ENCODE measurements at regions not wholly inside any gene's neighbourhood (a gene's known extent, or its start where the extent isn't known, plus 50 kb on each side); places are given as distances from the start of the nearest gene placed in this dataset.

GRCh38 chr15:70293591-70294470, 196.1 kb upstream of the TLE3 start:
- BruUV-seq (replicated peaks) = no TSS peak
- Histone ChIP-seq H3K27me3 (ENCODE audit: control insufficient read depth in 2 of 2, insufficient read depth in 2 of 2, low read length in 2 of 2) (peaks cover 5 to 51% of the 10 kb centered on the region in 2 experiments; a peak in 3 of 5 replicates), H2AFZ (ENCODE audit: low read depth, low read length) (no peak overlapping the region), H3K36me3 (ENCODE audit: control insufficient read depth, insufficient read depth, low read length) (no peaks in the 10 kb centered on the region), H3K27ac (ENCODE audit: extremely low read depth, low read depth, low read length) (no peak overlapping the region), H3K9me1 (ENCODE audit: control insufficient read depth, insufficient read depth, low read length) (no peaks in the 10 kb centered on the region), H3K4me3 (no peak overlapping the region), H3K9me3 (replicated peaks; ENCODE audit: control insufficient read depth, insufficient read depth, low read depth, low read length) (no peaks in the 10 kb centered on the region), H4K20me1 (replicated peaks; ENCODE audit: control insufficient read depth, insufficient read depth, low read length) (no peaks in the 10 kb centered on the region), H3K9ac (ENCODE audit: insufficient read depth in 1 of 2, low read depth in 2 of 2, low read length in 2 of 2) (no peak overlapping the region), H3K4me2 (ENCODE audit: insufficient read depth, low read length) (no peak overlapping the region), H3K4me1 (replicated peaks in 1 of 2; ENCODE audit: control insufficient read depth in 2 of 2, insufficient read depth in 2 of 2, low read length in 2 of 2) (no peaks in the 10 kb centered on the region), H3K79me2 (ENCODE audit: control insufficient read depth, insufficient read depth, low read length) (no peaks in the 10 kb centered on the region)
- intact Hi-C loops (cut with micrococcal nuclease) = no loop called here
- ChIA-PET CTCF (ENCODE audit: low intra/inter-chr PET ratio) (no interaction called here), POLR2A (no interaction called here)
- ATAC-seq = no peak
- WGBS (ENCODE audit: insufficient coverage, low coverage, missing lambda C conversion rate) = under 1% methylated on average over 10 of the region's 10 CpGs
- DNase-seq (ENCODE audit: extremely low read depth in 1 of 4, low spot score in 3 of 4) = no peak
- TF ChIP-seq KDM2B (CRISPR knock-in tag; IDR thresholded peaks at IDR 0.05) = no peak
- no peak for TF ChIP-seq SFPQ (IDR thresholded peaks at IDR 0.05; ENCODE audit: low read depth, low read length)
- TF ChIP-seq TSC22D4 (tag; IDR thresholded peaks at IDR 0.05) = no peak
- TF ChIP-seq ILK (tag; IDR thresholded peaks at IDR 0.05; ENCODE audit: borderline replicate concordance, low read depth) = no peak
- no peak for TF ChIP-seq ATF4 (CRISPR knock-in tag; IDR thresholded peaks at IDR 0.05)
- no peak for TF ChIP-seq RBM14 (IDR thresholded peaks at IDR 0.05; ENCODE audit: borderline replicate concordance, insufficient read depth, low read depth, low read length)
- no peak for TF ChIP-seq RAD51 (IDR thresholded peaks at IDR 0.05; ENCODE audit: borderline replicate concordance, low read depth)
- TF ChIP-seq GTF2F1 (IDR thresholded peaks at IDR 0.05; ENCODE audit: low read depth, low read length) = no peak
- no peak for TF ChIP-seq BRCA1 (IDR thresholded peaks at IDR 0.05)
- no peak for TF ChIP-seq BRCA1 (CRISPR knock-in tag; IDR thresholded peaks at IDR 0.05)
- no peak for TF ChIP-seq SNRNP70 (optimal IDR thresholded peaks at IDR 0.05; ENCODE audit: low read depth, low read length)
- TF ChIP-seq ZNF143 (CRISPR knock-in tag; IDR thresholded peaks at IDR 0.05) = no peak
- no peak for FAIRE-seq
- in situ Hi-C loops (cut with MboI) = no loop called here
